Sigmoid colon (tissue), 4 donors: ENCODE measurements at regions not wholly inside any gene's neighbourhood (a gene's known extent, or its start where the extent isn't known, plus 50 kb on each side); places are given as distances from the start of the nearest gene placed in this dataset.

Source experiments
- EP300 ChIP-seq, 4 donors: sonication (generic); formaldehyde crosslinking; IDR thresholded peaks; one replicate each; pipeline ENCODE4 v1.6.1; 2017; ENCODE audit warnings: antibody characterized with exemption in 4 of 4
- POLR2A ChIP-seq, 2 donors: fragments of 450-650 bp; IDR thresholded peaks; one replicate each; pipeline ENCODE4 v1.6.1; 2016; ENCODE audit warnings: antibody characterized with exemption in 2 of 2, mild to moderate bottlenecking in 2 of 2, moderate library complexity in 2 of 2

DNA sequence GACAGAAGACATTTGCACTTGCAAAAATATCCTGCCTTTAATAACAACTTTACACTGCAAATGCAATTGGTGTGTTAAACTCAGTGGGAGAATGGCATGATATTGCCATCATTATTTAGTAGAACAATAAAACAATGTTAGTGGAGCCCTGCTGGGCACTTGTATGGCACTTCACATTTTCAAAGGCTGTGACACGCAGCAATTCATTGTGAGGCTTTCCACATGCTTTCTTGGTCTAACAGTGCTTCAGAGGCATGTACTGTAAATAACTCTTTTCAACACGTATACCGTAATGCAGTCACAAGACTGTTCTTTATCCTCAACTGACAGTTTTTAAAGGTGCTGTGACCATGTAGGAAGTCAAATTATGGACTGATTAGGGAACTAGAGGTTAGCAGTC, 155.5 kb upstream of the EPB41L4A start:
- TF ChIP-seq POLR2A (IDR thresholded peaks at IDR 0.05) (no peak), EP300 (IDR thresholded peaks at IDR 0.05) (peak in 1 of 4 donors; percentile 53)
